HCT116 (cell line): ENCODE measurements at regions not wholly inside any gene's neighbourhood (a gene's known extent, or its start where the extent isn't known, plus 50 kb on each side); places are given as distances from the start of the nearest gene placed in this dataset.

ENCODE experiments used
- ATAC-seq: fragments of 200-7000 bp; cut with Tn5 transposase; 2 replicates; pipeline ENCODE4 v1.9.1; 2020; ENCODE audit warnings: mild to moderate bottlenecking, moderate library complexity
- BruUV-seq: library from RNA; stranded (reverse); fragments of 400-500 nt; replicated peaks from 2 replicates; lab custom pipeline; 2021; lab: Mats Ljungman, UMichigan
- CTCF ChIA-PET: fragments of 300-600 bp; sonication (Branson Sonifier 250); formaldehyde crosslinking; loops from one replicate; lab custom pipeline; 2021; ENCODE audit warnings: antibody characterized with exemption; lab: Charles Lee
- POLR2A ChIA-PET: fragments of 300-600, 350-600 bp; sonication (Branson Sonifier 250); formaldehyde crosslinking; loops from one replicate; lab custom pipeline; 2021; ENCODE audit warnings: antibody characterized with exemption; lab: Charles Lee
- RAD21 ChIA-PET, 2 experiments: fragments of 300-600 bp; sonication (Branson Sonifier 250); formaldehyde crosslinking; loops; one replicate each; lab custom pipeline; 2023; ENCODE audit warnings: low total read pairs in 2 of 2; ENCODE audit not compliant: uncharacterized antibody in 2 of 2, unreplicated experiment in 2 of 2, low non-redundant PET in 1 of 2; lab: Charles Lee
- DNase-seq: peaks from one replicate; pipeline ENCODE4 v3.0.0-alpha.2; 2010; ENCODE audit warnings: low read depth, low spot score
- H2AFZ ChIP-seq: fragments of 200-600 bp; shearing (Covaris generic), sonication (generic); 2 replicates; pipeline ENCODE4 v1.6.1; 2017; ENCODE audit warnings: low read depth, mixed run types, mixed read lengths, antibody characterized with exemption, low read length; ENCODE audit not compliant: poor library complexity, severe bottlenecking
- H3K27ac ChIP-seq: 2 replicates; pipeline ENCODE4 v1.5.1; 2012; ENCODE audit warnings: low read depth, low read length
- H3K27me3 ChIP-seq: fragments of 200-600 bp; sonication (generic); 2 replicates; pipeline ENCODE4 v1.6.1; 2016; ENCODE audit warnings: mixed run types, low read length, mixed read lengths; ENCODE audit not compliant: insufficient read depth
- H3K36me3 ChIP-seq, 2 experiments: fragments of 200-500 bp in 1 of 2; fragments of 200-600 bp in 1 of 2; sonication (Bioruptor generic) in 1 of 2; sonication (generic) in 1 of 2; 2 replicates each; pipeline versions ENCODE4 v1.5.1 to v1.6.1; 2014 to 2016; ENCODE audit warnings: low read length in 2 of 2, inconsistent platforms in 1 of 2, mixed read lengths in 1 of 2, mixed run types in 1 of 2; ENCODE audit not compliant: insufficient read depth in 2 of 2, control insufficient read depth in 1 of 2
- H3K4me1 ChIP-seq, 2 experiments: fragments of 200-600 bp in 1 of 2; sonication (generic) in 1 of 2; 2 replicates each; pipeline versions ENCODE4 v1.5.1 to v1.6.1; 2012 to 2017; ENCODE audit warnings: low read length in 2 of 2, inconsistent platforms in 1 of 2, mild to moderate bottlenecking in 1 of 2, mixed read lengths in 1 of 2, mixed run types in 1 of 2, moderate library complexity in 1 of 2; ENCODE audit not compliant: insufficient read depth in 2 of 2, control insufficient read depth in 1 of 2
- H3K4me2 ChIP-seq: fragments of 200-600 bp; sonication (generic); 2 replicates; pipeline ENCODE4 v1.6.1; 2017; ENCODE audit warnings: mixed run types, low read length, mixed read lengths
- H3K4me3 ChIP-seq, 2 experiments: fragments of 200-600 bp in 1 of 2; sonication (generic) in 1 of 2; replicated peaks in 1 of 2; 2 replicates each; pipeline ENCODE4 v1.5.1; 2011 to 2016; ENCODE audit warnings: low read length in 2 of 2, control low read depth in 1 of 2, low read depth in 1 of 2, mild to moderate bottlenecking in 1 of 2, mixed read lengths in 1 of 2, mixed run types in 1 of 2
- H3K79me2 ChIP-seq: fragments of 200-600 bp; sonication (generic); 2 replicates; pipeline ENCODE4 v1.6.1; 2017; ENCODE audit warnings: mild to moderate bottlenecking, mixed run types, low read length, moderate library complexity, mixed read lengths; ENCODE audit not compliant: insufficient read depth
- H3K9ac ChIP-seq: fragments of 200-600 bp; sonication (generic); 2 replicates; pipeline ENCODE4 v1.6.1; 2016; ENCODE audit warnings: low read length, mixed read lengths
- H3K9me2 ChIP-seq: fragments of 200-600 bp; sonication (generic), shearing (Covaris generic); 2 replicates; pipeline ENCODE4 v1.6.1; 2017; ENCODE audit warnings: mixed run types, mild to moderate bottlenecking, moderate library complexity; ENCODE audit not compliant: insufficient read depth
- H3K9me3 ChIP-seq, 2 experiments: fragments of 200-500 bp in 1 of 2; fragments of 200-600 bp in 1 of 2; sonication (Bioruptor generic) in 1 of 2; sonication (generic) in 1 of 2; 2 replicates each; pipeline ENCODE4 v1.6.1; 2014 to 2017; ENCODE audit warnings: low read length in 2 of 2, mixed read lengths in 2 of 2, inconsistent platforms in 1 of 2, low read depth in 1 of 2, mild to moderate bottlenecking in 1 of 2, mixed run types in 1 of 2, moderate library complexity in 1 of 2; ENCODE audit not compliant: control insufficient read depth in 1 of 2, insufficient read depth in 1 of 2
- H4K20me1 ChIP-seq: fragments of 200-600 bp; sonication (generic), shearing (Covaris generic); 2 replicates; pipeline ENCODE4 v1.6.1; 2017; ENCODE audit warnings: mixed run types, mild to moderate bottlenecking, moderate library complexity; ENCODE audit not compliant: insufficient read depth
- CBX3 ChIP-seq: IDR thresholded peaks from 2 replicates; pipeline ENCODE4 v1.6.1; 2012; ENCODE audit warnings: low read depth
- CEBPB ChIP-seq: IDR thresholded peaks from 2 replicates; pipeline ENCODE4 v1.6.1; 2012; ENCODE audit warnings: low read depth
- CTCF ChIP-seq, 3 experiments: fragments of 200-600 bp in 1 of 3; sonication (generic) in 1 of 3; IDR thresholded peaks in 2 of 3; conservative IDR thresholded peaks in 1 of 3; 2 replicates each; pipeline ENCODE4 v1.5.1; 2012 to 2017; ENCODE audit warnings: low read depth in 2 of 3, low read length in 2 of 3, antibody characterized with exemption in 1 of 3, borderline replicate concordance in 1 of 3, control low read depth in 1 of 3, mild to moderate bottlenecking in 1 of 3, mixed read lengths in 1 of 3, mixed run types in 1 of 3, moderate library complexity in 1 of 3; ENCODE audit not compliant: insufficient read depth in 1 of 3
- ELF1 ChIP-seq: IDR thresholded peaks from 2 replicates; pipeline ENCODE4 v1.6.1; 2012; ENCODE audit warnings: low read depth, borderline replicate concordance
- EZH2 ChIP-seq: fragments of 200-600 bp; sonication (generic); IDR thresholded peaks from 2 replicates; pipeline ENCODE4 v1.6.1; 2017; ENCODE audit warnings: antibody characterized with exemption, mixed run types
- EZH2phosphoT487 ChIP-seq: fragments of 200-600 bp; IDR thresholded peaks from 2 replicates; pipeline ENCODE4 v1.6.1; 2018; ENCODE audit warnings: antibody characterized with exemption, borderline replicate concordance
- FOSL1 ChIP-seq: IDR thresholded peaks from 2 replicates; pipeline ENCODE4 v1.6.1; 2012; ENCODE audit warnings: low read depth
- JUND ChIP-seq: IDR thresholded peaks from 2 replicates; pipeline ENCODE4 v1.6.1; 2012
- MAX ChIP-seq: IDR thresholded peaks from 2 replicates; pipeline ENCODE4 v1.6.1; 2012
- POLR2AphosphoS5 ChIP-seq: IDR thresholded peaks from 2 replicates; pipeline ENCODE4 v1.6.1; 2011; ENCODE audit warnings: mild to moderate bottlenecking, low read depth, low read length, moderate library complexity
- RAD21 ChIP-seq: IDR thresholded peaks from 2 replicates; pipeline ENCODE4 v1.6.1; 2012; ENCODE audit warnings: low read depth, mild to moderate bottlenecking
- SIN3A ChIP-seq: IDR thresholded peaks from 2 replicates; pipeline ENCODE4 v1.6.1; 2012; ENCODE audit warnings: low read depth
- SP1 ChIP-seq: IDR thresholded peaks from 2 replicates; pipeline ENCODE4 v1.6.1; 2012; ENCODE audit warnings: low read depth
- TCF7L2 ChIP-seq: IDR thresholded peaks from 2 replicates; pipeline ENCODE4 v1.7.0; 2011; ENCODE audit warnings: borderline replicate concordance, inconsistent platforms; ENCODE audit not compliant: insufficient read depth, insufficient read length; ENCODE audit errors: extremely low read depth
- ZBTB33 ChIP-seq: IDR thresholded peaks from 2 replicates; pipeline ENCODE4 v1.6.1; 2011; ENCODE audit warnings: mild to moderate bottlenecking, low read length, moderate library complexity; ENCODE audit not compliant: insufficient replicate concordance; ENCODE audit errors: extremely low read depth
- ZFX ChIP-seq: fragments of 450-650 bp; IDR thresholded peaks from 2 replicates; pipeline ENCODE4 v1.6.1; 2017
- intact Hi-C: fragments of 100-400 bp; cut with micrococcal nuclease; formaldehyde crosslinking; loops from 2 replicates; pipeline ENCODE4 v1.10.0; 2022

GRCh38 chrX:25648790-25649189 is 489.4 kb upstream of the MAGEB18 start:
- TF ChIP-seq ZBTB33 (no peak), SP1 (no peak), RAD21 (no peak), CTCF (IDR thresholded peaks at IDR 0.05 in 2 of 3, conservative IDR thresholded peaks at IDR 0.05 in 1 of 3; ENCODE audit: borderline replicate concordance in 1 of 3, insufficient read depth in 1 of 3, low read depth in 2 of 3, low read length in 2 of 3) (no peak), ELF1 (no peak), CBX3 (no peak), POLR2AphosphoS5 (no peak), EZH2phosphoT487 (no peak), ZFX (no peak), EZH2 (no peak), FOSL1 (no peak), JUND (no peak), TCF7L2 (no peak), SIN3A (no peak), MAX (no peak), CEBPB (no peak)
- Histone ChIP-seq H3K9me2 (no peaks in the 10 kb centered on the region), H3K4me2 (no peak overlapping the region), H3K27me3 (no peaks in the 10 kb centered on the region), H2AFZ (no peak overlapping the region), H3K79me2 (no peaks in the 10 kb centered on the region), H3K4me3 (no peak overlapping the region), H4K20me1 (no peaks in the 10 kb centered on the region), H3K4me1 (no peaks in the 10 kb centered on the region), H3K9me3 (no peaks in the 10 kb centered on the region), H3K9ac (no peak overlapping the region), H3K36me3 (no peaks in the 10 kb centered on the region), H3K27ac (no peak overlapping the region)
- ChIA-PET CTCF (no interaction called here), POLR2A (no interaction called here), RAD21 (no interaction called here)
- no peak for ATAC-seq
- no peak for DNase-seq
- intact Hi-C loops, result no loop called here
- no TSS peak for BruUV-seq
